C4-2B (cell line): ENCODE measurements at regions not wholly inside any gene's neighbourhood (a gene's known extent, or its start where the extent isn't known, plus 50 kb on each side); places are given as distances from the start of the nearest gene placed in this dataset.

Source experiments
- ZFX ChIP-seq: fragments of 450-650 bp; IDR thresholded peaks from 2 replicates; pipeline ENCODE4 v1.6.1; 2017
- TF ChIP-seq, protein P1 (sequence below): fragments of 450-650 bp; conservative IDR thresholded peaks from 2 replicates; pipeline ENCODE4 v1.5.1; 2017; ENCODE audit warnings: mild to moderate bottlenecking

DNA sequence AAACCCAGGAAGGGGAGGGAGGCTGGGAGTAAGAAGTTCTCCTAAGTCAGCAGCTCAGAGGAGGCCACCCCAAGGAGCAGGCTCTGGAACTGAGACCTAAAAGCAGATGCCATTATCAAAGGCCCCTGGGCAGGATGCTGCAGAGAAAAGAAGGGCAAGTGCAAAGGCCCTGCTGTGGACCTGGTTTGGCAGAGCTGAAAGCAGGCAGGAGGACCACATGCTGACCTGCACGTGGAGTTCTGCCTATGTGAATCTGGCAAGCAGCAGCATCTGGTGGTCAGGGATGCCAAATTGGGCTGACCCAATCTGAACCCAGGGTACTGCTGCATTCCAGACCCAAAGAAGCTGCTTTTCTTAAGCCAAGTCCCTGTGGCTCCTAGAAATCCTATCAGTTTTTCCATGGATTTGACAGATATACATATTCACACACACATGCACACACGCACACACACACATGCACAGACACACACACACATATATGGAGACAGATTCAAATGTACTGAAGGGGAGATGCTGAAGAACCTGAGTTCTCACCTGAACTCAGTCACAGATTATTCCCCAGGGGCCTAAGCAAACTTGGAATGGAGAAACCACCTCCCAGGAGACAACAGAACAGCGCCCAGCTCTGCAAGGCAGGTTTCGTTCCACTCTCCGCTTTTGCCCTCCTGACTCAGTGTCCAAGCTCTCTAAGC, 119.9 kb downstream of the FOXA2 start:
- TF ChIP-seq, protein P1, sequence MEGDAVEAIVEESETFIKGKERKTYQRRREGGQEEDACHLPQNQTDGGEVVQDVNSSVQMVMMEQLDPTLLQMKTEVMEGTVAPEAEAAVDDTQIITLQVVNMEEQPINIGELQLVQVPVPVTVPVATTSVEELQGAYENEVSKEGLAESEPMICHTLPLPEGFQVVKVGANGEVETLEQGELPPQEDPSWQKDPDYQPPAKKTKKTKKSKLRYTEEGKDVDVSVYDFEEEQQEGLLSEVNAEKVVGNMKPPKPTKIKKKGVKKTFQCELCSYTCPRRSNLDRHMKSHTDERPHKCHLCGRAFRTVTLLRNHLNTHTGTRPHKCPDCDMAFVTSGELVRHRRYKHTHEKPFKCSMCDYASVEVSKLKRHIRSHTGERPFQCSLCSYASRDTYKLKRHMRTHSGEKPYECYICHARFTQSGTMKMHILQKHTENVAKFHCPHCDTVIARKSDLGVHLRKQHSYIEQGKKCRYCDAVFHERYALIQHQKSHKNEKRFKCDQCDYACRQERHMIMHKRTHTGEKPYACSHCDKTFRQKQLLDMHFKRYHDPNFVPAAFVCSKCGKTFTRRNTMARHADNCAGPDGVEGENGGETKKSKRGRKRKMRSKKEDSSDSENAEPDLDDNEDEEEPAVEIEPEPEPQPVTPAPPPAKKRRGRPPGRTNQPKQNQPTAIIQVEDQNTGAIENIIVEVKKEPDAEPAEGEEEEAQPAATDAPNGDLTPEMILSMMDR: no peak
- TF ChIP-seq ZFX: no peak
